PFSK-1 (cell line): ENCODE measurements at regions not wholly inside any gene's neighbourhood (a gene's known extent, or its start where the extent isn't known, plus 50 kb on each side); places are given as distances from the start of the nearest gene placed in this dataset.

Source experiments
- SIN3A ChIP-seq: IDR thresholded peaks from 2 replicates; pipeline ENCODE4 v1.6.1; 2012; ENCODE audit warnings: mild to moderate bottlenecking, low read length, moderate library complexity, borderline replicate concordance; ENCODE audit not compliant: insufficient read depth
- TAF1 ChIP-seq: IDR thresholded peaks from 2 replicates; pipeline ENCODE4 v1.6.1; 2012; ENCODE audit warnings: low read length, control low read depth, borderline replicate concordance; ENCODE audit not compliant: insufficient read depth

GRCh38 chr3:182019926-182020325 is 308.2 kb downstream of the SOX2 start:
- TF ChIP-seq TAF1 (no peak), SIN3A (no peak)
